ENCODE measurements at regions not wholly inside any gene's neighbourhood (a gene's known extent, or its start where the extent isn't known, plus 50 kb on each side); places are given as distances from the start of the nearest gene placed in this dataset.
"Not testable (repeated sequence)": the region's sequence is repeated elsewhere in the genome, so short reads cannot be mapped to it uniquely, and the experiment has no call there.

DNA sequence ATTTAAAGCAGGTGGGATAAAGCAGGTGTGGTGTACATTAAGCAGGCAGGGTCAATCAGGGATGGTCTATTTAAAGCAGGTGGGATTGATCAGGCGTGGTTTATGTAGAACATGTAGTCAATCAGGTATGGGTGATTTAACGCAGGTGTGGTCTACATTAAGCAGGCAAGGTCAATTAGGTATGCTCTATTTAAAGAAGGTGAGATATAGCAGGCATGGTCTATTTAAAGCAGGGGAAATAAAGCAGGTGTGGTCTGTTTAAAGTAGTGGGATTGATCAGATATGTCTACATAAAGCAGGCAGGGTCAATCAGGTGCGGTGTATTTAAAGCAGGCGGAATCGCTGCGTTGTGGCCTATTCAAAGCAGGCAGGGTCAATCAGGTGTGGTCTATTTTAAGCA, 88.6 kb upstream of the MXRA5 start:
- TF ChIP-seq CTCF (IDR thresholded peaks at IDR 0.05; ENCODE audit: low read depth, low read length), result no peak
- no peak overlapping the region for H3K4me3 ChIP-seq (ENCODE audit: low read depth, low read length)

DNA sequence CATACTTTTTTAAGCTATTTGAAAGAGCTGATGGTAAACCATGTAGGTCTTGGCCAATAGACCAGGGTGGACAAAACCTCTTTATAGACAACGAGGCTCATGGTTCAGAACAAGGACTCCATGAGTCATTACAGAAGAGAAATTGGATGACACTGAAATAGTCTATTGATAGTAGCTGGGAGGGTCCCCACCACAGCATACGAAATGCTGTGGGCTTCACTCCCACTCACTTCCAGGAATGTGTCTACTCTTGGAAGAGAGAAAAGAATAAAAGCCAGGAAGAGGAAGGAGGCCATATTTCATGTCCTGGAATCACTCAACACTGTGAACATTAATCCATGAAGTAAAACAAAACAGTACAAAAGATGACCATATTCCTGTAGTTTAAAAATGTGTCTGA, 82.3 kb upstream of the MXRA5 start:
- TF ChIP-seq CTCF (IDR thresholded peaks at IDR 0.05; ENCODE audit: low read depth, low read length), result no peak
- H3K4me3 ChIP-seq (ENCODE audit: low read depth, low read length), result no peak overlapping the region

DNA sequence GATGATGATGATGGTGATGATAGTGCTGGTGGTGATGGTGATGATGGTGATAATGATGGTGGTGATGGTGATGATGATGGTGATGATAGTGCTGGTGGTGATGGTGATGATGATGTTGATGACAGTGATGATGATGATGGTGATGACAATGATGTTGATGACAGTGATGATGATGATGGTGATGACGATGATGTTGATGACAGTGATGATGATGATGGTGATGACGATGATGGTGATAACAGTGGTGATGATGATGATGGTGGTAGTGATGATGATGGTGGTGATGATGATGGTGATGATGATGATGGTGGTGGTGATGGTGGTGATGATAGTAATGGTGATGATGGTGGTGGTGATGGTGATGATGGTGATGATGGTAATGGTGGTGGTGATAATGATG, 80.1 kb upstream of the MXRA5 start:
- no peak for TF ChIP-seq CTCF (IDR thresholded peaks at IDR 0.05; ENCODE audit: low read depth, low read length)
- no peak overlapping the region for H3K4me3 ChIP-seq (ENCODE audit: low read depth, low read length)

DNA sequence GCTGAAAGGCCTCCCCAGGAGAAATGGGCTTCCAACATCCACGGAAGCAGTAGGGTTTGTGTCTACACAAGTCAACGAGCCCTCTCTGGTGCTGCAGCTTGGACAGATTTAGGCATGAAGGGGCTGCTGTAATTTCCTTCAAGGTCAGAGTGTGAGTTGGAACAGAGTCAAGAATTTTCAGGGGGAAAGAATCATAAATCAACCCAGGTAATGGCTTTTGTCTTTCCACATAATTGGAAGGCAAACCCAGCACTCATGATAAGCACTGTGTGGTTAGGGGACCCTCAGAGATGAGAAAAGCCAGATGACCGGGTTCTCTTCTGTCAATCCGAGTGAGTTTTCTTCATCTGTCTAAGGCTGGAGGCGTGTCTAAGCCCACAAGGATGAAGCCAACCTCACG, 78.6 kb upstream of the MXRA5 start:
- no peak for TF ChIP-seq CTCF (IDR thresholded peaks at IDR 0.05; ENCODE audit: low read depth, low read length)
- H3K4me3 ChIP-seq (ENCODE audit: low read depth, low read length), result no peak overlapping the region

DNA sequence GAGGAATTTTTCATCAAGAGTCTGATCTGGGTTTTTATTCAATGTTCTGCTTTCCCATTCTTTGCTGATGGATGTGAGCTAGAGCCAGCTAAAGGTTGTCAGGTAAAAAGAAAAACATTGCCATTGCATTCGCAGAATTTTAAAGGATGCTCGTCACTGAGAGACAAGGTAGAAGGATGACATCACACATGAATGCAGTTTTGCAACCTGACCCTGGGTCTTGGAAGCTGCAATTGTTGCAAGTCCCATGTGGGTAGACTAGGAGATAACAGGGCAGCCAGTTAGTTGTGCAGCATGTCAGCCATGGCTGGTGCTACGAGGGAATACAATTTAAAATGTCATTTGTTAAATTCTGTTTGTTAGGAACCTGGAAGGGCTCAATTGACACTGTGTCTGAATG, 73.9 kb upstream of the MXRA5 start:
- no peak overlapping the region for H3K4me3 ChIP-seq (ENCODE audit: low read depth, low read length)
- no peak for TF ChIP-seq CTCF (IDR thresholded peaks at IDR 0.05; ENCODE audit: low read depth, low read length)

DNA sequence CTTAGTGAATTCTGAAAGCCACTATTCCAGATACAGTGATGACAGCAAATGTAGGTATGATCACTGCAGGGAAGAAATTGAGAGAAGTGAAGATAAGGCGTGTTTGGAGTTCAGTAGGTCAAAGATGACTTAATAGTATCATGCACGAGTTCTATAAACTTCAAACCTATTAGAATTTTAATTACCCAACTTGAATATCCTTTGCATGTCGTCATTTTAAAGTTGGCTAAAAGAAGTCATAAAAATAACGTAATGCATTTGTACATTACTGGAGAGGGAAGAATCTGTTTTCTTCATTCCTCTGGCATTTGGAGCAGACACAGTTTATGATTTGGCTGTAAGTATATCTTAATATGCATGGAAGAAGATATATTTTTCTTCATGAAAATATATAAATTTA, 68.6 kb upstream of the MXRA5 start:
- H3K4me3 ChIP-seq (ENCODE audit: low read depth, low read length), result no peak overlapping the region
- TF ChIP-seq CTCF (IDR thresholded peaks at IDR 0.05; ENCODE audit: low read depth, low read length), result no peak

DNA sequence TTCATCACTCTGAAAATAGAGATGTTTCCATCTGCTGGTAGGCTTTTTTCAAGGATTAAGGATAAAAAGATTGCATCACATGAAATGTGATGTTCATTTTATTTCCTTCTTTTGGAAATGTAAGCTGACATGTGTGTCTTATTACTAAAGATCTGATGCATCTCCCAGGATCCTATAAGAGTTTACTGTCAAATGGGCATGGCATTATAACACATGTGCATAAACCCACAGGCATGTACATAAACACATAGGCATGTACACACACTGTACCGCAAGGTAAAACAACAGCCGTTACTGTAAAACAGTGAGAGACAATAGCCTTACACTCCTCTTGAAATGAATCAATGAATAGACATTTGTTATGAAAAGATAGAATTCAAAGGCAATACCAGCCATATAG, 65.2 kb upstream of the MXRA5 start:
- not testable (repeated sequence) for H3K4me3 ChIP-seq (ENCODE audit: low read depth, low read length)

GRCh38 chrX:3409936-3410335, 63.5 kb upstream of the MXRA5 start:
- H3K4me3 ChIP-seq (ENCODE audit: low read depth, low read length), result not testable (repeated sequence)

DNA sequence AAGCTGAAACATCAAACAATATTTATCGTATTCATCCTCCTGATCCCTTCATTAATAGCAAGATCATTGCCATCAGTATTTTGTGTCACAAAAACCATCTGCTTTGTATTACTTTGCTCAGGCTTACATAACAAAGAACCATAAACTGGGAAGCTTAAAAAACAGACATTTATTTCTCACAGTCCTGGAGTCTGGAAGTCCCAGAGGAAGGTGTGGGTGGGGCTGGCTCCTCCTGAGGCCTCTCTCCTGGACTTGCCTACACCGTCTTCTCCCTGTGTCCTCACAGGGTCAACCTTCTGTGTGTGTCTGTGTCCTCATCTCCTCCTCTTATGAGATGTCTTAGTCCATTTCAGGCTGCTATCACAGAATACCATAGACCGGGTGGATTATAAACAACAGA, 61.3 kb upstream of the MXRA5 start:
- no peak for TF ChIP-seq CTCF (IDR thresholded peaks at IDR 0.05; ENCODE audit: low read depth, low read length)
- no peak overlapping the region for H3K4me3 ChIP-seq (ENCODE audit: low read depth, low read length)
